Gastrocnemius medialis (tissue), 4 donors: ENCODE measurements at regions not wholly inside any gene's neighbourhood (a gene's known extent, or its start where the extent isn't known, plus 50 kb on each side); places are given as distances from the start of the nearest gene placed in this dataset.

Experiments used
- CTCF ChIP-seq, 5 experiments: fragments of 450-650 bp in 3 of 5; fragments of 200-600 bp in 2 of 5; sonication (generic) in 2 of 5; IDR thresholded peaks in 4 of 5; conservative IDR thresholded peaks in 1 of 5; 1 replicate in 4 of 5; 2 replicates in 1 of 5; pipeline ENCODE4 v1.5.1; 2016 to 2019; ENCODE audit warnings: antibody characterized with exemption in 5 of 5, mild to moderate bottlenecking in 3 of 5, moderate library complexity in 3 of 5
- POLR2A ChIP-seq, 2 donors: fragments of 450-650 bp; IDR thresholded peaks; one replicate each; pipeline ENCODE4 v1.6.1; 2017; ENCODE audit warnings: antibody characterized with exemption in 2 of 2, mild to moderate bottlenecking in 2 of 2, moderate library complexity in 2 of 2

- TF ChIP-seq CTCF (IDR thresholded peaks at IDR 0.05 in 4 of 5, conservative IDR thresholded peaks at IDR 0.05 in 1 of 5) (no peak), POLR2A (IDR thresholded peaks at IDR 0.05) (no peak)
These were observed 277.7 kb downstream of the MSX2 start for GRCh38 chr5:175001876-175002645.
